GM18858 (cell line): ENCODE measurements at regions not wholly inside any gene's neighbourhood (a gene's known extent, or its start where the extent isn't known, plus 50 kb on each side); places are given as distances from the start of the nearest gene placed in this dataset.
"Not testable (repeated sequence)": the region's sequence is repeated elsewhere in the genome, so short reads cannot be mapped to it uniquely, and the experiment has no call there.

Experiments used
- ATAC-seq: cut with Tn5 transposase; IDR thresholded peaks from one replicate; pipeline ENCODE4 v1.9.1; 2021; ENCODE audit not compliant: unreplicated experiment

GRCh38 chr18:56489893-56490292, 148.5 kb downstream of the TXNL1 start:
- ATAC-seq: no peak

- no peak for ATAC-seq
Measured at GRCh38 chr18:56488739-56489138, 149.7 kb downstream of the TXNL1 start.

GRCh38 chr18:56487801-56488200, 150.6 kb downstream of the TXNL1 start:
- no peak for ATAC-seq

GRCh38 chr18:56483386-56483785, 155.0 kb downstream of the TXNL1 start:
- no peak for ATAC-seq

- not testable (repeated sequence) for ATAC-seq
Measured at GRCh38 chr18:56482813-56483212, 155.6 kb downstream of the TXNL1 start.

- ATAC-seq: no peak
Measured at GRCh38 chr18:56481751-56482150, 156.6 kb downstream of the TXNL1 start.

GRCh38 chr18:56479841-56480240, 158.6 kb downstream of the TXNL1 start:
- ATAC-seq: no peak

- no peak for ATAC-seq
Measured at GRCh38 chr18:56475250-56475649, 163.1 kb downstream of the TXNL1 start.

GRCh38 chr18:56473400-56474024, 164.9 kb downstream of the TXNL1 start:
- no peak for ATAC-seq

- ATAC-seq: no peak
Measured at GRCh38 chr18:56470406-56471351, 167.7 kb downstream of the TXNL1 start.

- ATAC-seq: no peak
Measured at GRCh38 chr18:56469582-56469981, 168.8 kb downstream of the TXNL1 start.

GRCh38 chr18:56468396-56468795, 170.0 kb downstream of the TXNL1 start:
- ATAC-seq: no peak

GRCh38 chr18:56462276-56462675, 176.1 kb downstream of the TXNL1 start:
- no peak for ATAC-seq

- no peak for ATAC-seq
Measured at GRCh38 chr18:56461151-56461550, 177.2 kb downstream of the TXNL1 start.

- ATAC-seq: no peak
Measured at GRCh38 chr18:56460581-56460980, 177.8 kb downstream of the TXNL1 start.

- ATAC-seq: no peak
Measured at GRCh38 chr18:56458770-56459712, 179.4 kb downstream of the TXNL1 start.

GRCh38 chr18:56455874-56456273, 182.5 kb downstream of the TXNL1 start:
- ATAC-seq: no peak

GRCh38 chr18:56455141-56455540, 183.3 kb downstream of the TXNL1 start:
- ATAC-seq: no peak

- no peak for ATAC-seq
Measured at GRCh38 chr18:56453631-56454030, 184.8 kb downstream of the TXNL1 start.

GRCh38 chr18:56451188-56451587, 187.2 kb downstream of the TXNL1 start:
- ATAC-seq: no peak

- ATAC-seq: no peak
Measured at GRCh38 chr18:56448751-56449150, 189.6 kb downstream of the TXNL1 start.
